Stimulated activated CD4-positive, alpha-beta T cell treated with anti-CD3 and anti-CD28 coated beads, Interleukin-2, amount 100 ng/mL, for 4 hours (primary cell): ENCODE measurements at regions not wholly inside any gene's neighbourhood (a gene's known extent, or its start where the extent isn't known, plus 50 kb on each side); places are given as distances from the start of the nearest gene placed in this dataset.
"Not testable (repeated sequence)": the region's sequence is repeated elsewhere in the genome, so short reads cannot be mapped to it uniquely, and the experiment has no call there.

Source experiments
- DNase-seq: peaks from one replicate; pipeline ENCODE4 v3.0.0-alpha.2; 2020; ENCODE audit warnings: low read depth

- DNase-seq, result no peak
Measured at GRCh38 chr12:124652661-124653060, 85.2 kb upstream of the NCOR2 start.

- DNase-seq, result no peak
Measured at GRCh38 chr12:124651516-124652273, 84.3 kb upstream of the NCOR2 start.

GRCh38 chr12:124650912-124651311 is 83.5 kb upstream of the NCOR2 start:
- no peak for DNase-seq

- DNase-seq, result no peak
Measured at GRCh38 chr12:124648710-124649384, 81.4 kb upstream of the NCOR2 start.

DNA sequence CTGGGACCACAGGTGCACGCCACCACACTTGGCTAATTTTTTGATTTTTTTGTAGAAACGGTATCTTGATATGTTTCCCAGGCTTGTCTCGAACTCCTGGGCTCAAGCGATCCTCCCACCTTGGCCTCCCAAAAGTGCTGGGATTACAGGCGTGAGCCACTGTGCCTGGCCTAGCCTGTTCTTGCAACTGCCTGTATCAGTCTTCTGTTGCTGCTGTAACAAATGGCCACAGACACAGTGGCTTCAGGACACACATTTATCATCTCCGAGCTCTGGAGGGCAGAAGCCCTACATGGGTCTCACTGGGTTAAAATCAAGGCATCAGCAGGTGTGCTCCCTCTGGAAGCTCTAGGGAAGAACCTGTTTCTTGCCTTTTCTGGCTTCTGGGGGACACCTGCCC is 79.9 kb upstream of the NCOR2 start:
- no peak for DNase-seq

- DNase-seq, result peak; percentile 87
Measured at GRCh38 chr12:124646385-124647230, 79.2 kb upstream of the NCOR2 start.

GRCh38 chr12:124645530-124646244 is 78.3 kb upstream of the NCOR2 start:
- DNase-seq, result no peak

DNA sequence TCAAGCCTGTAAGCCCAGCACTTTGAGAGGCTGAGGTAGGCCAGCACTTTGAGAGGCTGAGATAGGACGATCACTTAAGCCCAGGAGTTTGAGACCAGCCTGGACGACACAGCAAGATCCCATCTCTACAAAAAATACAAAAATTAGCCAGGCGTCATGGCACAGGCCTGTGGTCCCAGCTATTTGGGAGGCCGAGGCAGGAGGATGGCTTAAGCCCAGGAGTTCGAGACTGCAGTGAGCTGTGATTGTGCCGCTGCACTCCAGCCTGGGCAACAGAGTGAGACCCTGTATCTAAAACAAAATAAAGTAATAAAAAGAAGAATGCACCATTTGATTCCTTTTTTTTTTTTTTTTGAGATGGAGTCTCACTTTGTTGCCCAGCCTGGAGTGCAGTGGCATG is 76.4 kb upstream of the NCOR2 start:
- not testable (repeated sequence) for DNase-seq

GRCh38 chr12:124642105-124642504 is 74.7 kb upstream of the NCOR2 start:
- no peak for DNase-seq

GRCh38 chr12:124641591-124641990 is 74.2 kb upstream of the NCOR2 start:
- no peak for DNase-seq

- DNase-seq, result no peak
Measured at GRCh38 chr12:124640056-124640455, 72.6 kb upstream of the NCOR2 start.

- no peak for DNase-seq
Measured at GRCh38 chr12:124639122-124639806, 71.9 kb upstream of the NCOR2 start.

DNA sequence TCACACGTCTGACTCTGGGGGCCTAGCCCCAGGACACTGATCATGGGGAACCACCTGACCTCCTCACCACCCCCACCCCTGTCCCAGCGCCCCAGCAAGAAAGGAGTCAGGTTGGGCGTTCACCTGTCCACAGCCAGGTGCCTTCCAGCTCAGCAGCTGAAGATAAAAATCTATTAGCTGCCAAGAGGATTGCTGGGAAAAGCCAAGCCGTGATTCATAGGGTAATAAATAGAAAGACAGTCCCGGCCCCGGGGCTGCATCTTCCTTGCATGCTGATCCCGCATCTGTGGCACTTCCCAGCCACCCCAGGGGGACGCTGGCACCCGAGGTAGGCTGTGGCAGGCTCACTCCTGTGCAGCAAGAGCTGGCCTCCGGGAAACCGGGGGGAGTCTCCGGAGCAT is 70.2 kb upstream of the NCOR2 start:
- no peak for DNase-seq

DNA sequence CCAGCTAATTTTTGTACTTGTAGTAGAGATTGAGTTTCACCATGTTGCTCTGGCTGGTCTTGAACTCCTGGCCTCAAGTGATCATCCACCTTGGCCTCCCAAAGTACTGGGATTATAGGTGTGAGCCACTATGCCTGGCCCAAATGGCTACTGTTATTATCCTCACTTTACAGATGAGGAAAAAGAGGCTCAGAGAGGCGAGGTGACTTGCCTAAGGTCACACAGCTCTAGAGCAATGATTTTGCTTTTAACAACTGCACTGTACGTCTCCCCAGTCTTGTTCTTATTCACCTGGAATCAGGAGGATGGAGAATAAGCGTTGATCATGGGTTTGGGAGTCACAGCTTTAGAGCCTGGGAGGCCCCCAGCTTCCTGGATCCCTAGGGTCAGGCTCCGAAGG is 69.8 kb upstream of the NCOR2 start:
- DNase-seq, result no peak

- peak; percentile 47 for DNase-seq
Measured at GRCh38 chr12:124636138-124636978, 68.9 kb upstream of the NCOR2 start.

GRCh38 chr12:124635316-124635715 is 67.9 kb upstream of the NCOR2 start:
- DNase-seq, result no peak

DNA sequence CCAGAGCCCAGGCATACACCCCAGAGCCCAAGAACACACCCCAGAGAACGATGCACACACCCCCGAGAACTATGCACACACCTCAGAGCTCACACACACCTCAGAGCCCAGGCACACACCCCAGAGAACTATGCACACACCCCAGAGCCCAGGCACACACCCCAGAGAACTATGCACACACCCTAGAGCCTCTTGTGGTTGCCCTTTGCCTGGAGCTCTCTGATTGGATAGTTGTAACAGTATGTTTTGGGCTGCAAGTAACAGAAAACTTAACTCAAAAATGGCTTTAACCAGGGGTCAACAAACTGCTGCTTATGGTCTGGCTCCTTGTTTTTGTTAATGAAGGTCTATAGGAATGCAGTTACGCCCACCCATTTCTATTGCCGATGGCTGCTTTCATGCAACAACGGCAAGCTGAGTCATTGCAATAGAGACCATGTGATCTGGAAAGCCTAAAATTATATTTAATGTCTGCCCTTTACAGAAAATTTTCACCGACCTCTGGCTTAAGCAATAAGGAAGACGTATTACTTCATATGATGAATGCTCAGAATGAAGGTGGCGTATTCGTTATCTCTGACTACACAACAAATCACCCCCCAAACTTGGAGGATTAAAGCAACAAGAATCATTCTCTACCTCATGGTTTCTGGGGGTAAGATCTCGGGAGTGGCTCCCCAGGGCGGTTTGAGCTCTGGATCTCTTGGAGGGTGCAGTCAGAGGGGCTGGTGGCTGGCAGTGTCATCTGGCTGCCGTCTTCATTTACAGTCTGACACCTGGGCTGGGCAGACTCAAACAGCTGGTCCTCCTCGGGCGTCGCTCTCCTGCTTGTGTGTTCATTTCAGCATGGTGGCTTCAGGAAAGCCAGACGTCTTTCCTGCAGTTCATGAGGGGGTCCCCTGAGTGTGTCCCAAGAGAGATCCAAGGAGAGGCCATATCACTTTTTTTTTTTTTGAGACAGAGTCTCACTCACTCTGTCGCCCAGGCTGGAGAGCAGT is 66.3 kb upstream of the NCOR2 start:
- DNase-seq, result no peak

DNA sequence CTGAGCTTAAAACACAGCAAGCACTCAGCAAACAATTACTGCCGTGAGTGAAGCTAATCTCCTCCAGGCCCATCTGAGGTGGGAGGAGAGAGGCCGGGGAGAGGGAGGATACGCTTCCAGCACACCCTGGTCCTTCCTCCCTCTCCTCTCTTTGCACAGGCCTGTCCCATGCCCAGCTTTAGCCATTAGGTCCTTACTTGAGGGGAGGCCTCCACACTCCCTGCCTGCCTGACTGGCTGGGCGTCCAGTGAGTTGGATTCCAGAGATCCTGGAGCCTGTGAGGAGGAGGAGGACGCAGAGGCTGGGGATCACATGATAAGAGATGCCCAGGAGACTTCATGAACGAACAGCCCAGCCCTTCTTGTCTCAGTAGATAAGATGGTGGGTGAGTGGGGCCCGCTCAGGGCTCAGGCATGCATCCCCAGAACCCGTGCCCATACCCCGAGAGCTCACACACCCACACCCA is 65.1 kb upstream of the NCOR2 start:
- no peak for DNase-seq

GRCh38 chr12:124631681-124632256 is 64.4 kb upstream of the NCOR2 start:
- DNase-seq, result no peak
